Stimulated activated CD8-positive, alpha-beta memory T cell treated with anti-CD3 and anti-CD28 coated beads, Interleukin-7, amount 100 ng/mL, for 4 hours (primary cell): ENCODE measurements at regions not wholly inside any gene's neighbourhood (a gene's known extent, or its start where the extent isn't known, plus 50 kb on each side); places are given as distances from the start of the nearest gene placed in this dataset.

Source experiments
- DNase-seq, 2 donors: peaks; one replicate each; pipeline ENCODE4 v3.0.0-alpha.2; 2020; ENCODE audit warnings: low read depth in 2 of 2

DNA sequence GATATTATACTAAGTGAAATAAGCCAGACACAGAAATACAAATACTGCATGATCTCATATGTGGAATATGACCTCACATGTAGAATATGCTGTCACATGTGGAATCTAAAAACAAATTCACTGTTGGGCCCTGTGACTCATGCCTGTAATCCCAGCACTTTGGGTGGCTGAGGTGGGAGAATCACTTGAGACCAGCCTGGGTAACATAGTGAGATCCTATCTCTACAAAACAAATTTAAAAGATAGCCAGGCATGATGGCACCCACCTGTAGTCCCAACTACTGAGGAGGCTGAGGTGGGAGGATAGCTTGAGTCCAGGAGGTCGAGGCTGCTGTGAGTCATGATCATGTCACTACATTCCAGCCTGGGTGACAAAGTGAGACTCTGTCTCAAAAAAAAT, 160.3 kb downstream of the PTEN start:
- no peak for DNase-seq

DNA sequence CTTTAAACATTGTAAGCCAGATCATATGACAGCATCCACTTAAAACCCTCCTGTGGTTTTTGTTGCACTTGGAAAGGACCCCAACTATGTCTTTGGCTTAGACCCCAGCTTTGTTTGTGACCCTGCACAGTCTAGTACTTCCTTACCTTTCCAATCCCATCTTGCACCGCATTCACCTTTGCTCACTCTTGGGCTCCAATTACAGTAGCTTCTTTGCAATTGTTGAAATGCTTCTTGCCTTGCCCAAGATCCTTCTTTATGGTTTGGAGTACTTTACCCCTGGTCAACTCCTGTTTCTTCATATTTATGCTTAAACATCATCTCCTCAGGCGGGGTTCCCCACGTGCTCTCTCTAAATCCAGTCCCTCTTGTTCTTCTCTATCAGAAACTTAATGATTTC, 162.6 kb downstream of the PTEN start:
- DNase-seq = no peak

DNA sequence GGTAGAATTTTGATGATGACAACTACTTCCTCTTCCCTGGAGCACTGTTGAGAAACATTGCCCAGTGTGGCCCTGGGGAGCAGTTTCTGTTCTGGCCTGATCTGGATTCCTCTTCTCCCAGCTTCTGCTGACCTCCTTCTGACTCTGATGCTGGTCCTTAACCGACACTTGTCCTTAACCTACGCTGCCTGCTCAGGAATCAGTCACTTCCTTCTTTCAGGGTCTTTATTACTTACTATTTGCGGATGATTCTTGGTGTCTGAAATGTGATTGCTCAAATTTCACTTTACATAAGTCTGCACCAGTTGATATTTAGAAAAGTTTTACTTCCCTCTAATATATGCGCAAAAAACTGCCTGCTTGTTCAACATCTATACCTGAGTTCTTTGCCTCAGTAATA, 164.1 kb downstream of the PTEN start:
- DNase-seq = no peak

DNA sequence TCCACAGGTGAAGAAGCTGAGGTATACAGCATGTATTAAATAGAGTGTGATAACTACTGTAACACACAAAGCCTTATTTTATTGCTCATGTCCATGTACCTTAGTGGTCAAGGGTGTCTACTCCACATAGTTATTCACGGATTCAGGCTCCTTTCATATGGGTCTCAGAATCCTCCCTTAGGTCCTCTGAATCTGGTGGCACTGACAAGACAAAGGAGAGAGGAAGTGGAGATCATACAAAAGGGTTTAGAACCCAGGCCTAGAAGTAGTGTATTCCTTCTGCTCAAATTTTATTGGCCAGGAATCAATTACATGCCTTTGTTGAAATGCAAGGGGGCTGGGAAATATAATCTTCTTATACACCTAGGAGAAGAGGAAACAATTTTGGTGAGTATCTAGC, 164.6 kb downstream of the PTEN start:
- no peak for DNase-seq

DNA sequence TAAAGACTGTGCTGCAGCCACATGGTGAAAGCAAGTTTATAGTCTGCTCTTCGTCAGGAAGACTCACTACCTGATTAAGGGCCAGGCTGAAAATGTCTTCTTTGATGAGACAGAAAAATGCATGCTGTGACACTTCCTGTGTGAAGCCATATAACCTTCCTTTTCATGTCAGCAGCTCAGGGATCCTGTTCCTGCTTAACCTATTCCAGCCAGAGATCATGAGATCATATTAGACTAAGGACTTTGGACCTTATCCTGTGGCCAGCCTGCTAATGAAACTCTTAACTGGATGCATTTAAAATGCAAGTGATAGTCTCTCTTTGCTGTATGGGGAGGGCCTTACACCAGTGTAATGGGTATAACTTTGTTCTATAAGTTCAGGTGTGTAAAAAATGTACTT, 165.2 kb downstream of the PTEN start:
- DNase-seq = no peak

DNA sequence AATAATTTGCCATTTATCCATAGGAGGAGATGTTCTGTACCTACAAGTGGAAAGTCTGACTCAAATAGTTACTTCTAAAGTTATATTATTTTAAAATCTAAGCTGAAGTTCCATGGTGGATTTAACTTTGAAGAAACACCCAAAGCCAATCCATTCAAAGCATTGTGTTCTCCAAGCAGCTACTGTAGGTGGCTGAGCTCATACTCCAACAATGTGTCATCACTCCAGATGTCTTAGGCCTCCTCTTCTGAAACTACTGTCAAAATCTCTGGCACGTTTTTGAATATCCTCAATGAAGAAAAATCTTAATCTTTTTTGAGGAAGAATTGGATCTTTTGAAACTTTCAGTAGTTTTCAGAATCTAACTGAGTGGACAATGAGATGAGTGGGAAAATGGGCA, 169.1 kb downstream of the PTEN start:
- DNase-seq = no peak

DNA sequence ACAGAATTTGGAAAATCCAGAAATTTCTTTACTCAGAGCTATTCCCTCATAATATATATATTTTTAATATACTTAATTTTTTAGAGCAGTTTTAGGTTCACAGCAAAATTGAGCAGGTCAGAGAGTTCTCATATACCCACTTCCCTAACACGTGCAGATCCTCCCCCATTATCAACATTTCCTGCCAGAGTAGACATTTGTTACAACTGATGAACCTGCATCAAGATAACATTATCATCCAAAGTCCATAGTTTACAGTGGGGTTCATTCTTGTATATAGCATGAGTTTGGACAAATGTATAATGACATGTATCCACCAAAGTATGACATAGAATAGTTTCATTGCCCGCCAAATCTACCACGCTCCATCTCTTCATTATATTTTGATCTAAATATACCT, 170.0 kb downstream of the PTEN start:
- no peak for DNase-seq

DNA sequence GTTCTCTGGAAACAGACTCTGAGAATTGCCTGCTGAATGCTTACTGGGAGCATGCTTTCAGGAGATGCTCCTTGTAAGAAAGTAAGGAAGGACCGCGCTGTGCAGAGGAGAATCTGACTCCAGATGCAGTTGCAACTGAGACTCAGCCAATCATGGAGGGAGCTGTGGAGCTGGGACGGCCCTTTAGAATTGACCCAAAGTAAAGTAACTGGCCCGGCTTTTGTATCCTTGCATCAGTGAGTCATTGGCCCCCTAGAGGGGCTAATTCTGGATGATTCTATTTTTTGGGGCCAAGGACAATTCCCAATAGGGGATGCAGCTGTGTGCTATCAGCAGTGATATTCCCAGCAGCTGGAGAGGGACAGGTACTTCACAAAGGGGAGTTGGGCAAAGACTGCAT, 170.4 kb downstream of the PTEN start:
- DNase-seq = no peak

DNA sequence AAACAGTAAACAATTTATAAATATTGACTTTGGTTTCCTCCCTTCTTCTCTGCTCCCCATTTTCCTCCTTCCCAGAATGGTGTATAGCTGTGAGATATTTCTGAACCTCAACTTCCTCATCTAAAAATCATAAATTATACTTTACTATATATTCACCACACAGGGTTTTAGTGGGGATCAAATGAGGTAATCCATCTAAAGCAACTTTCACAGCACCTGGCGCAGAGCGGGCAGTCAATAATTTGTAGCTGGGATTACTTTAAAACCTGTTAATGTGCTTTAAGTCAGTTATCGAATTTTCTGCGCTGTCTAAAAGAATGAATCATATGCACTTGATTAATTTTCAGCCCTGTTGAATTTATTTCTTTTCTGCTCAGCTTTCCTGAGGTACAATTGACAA, 172.7 kb downstream of the PTEN start:
- DNase-seq = no peak

DNA sequence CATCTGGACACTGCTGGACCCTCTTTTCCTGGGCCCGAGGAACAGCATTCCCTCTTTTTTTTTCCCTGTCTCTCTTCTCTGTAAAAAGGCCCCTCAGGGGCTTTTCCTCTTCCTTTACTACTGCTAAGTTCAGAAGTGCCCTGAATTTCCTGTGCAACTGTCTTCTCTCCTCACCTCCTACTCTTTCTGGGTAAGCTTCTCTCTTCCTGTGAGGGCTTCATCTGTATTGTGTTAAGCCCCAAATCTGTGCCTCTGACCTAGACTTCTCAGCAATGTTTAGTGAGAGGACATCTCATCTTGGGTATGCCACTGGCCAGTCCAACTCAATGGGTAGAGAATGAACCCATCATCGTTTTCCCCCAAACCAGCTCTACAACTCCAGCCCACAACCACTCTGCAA, 174.2 kb downstream of the PTEN start:
- no peak for DNase-seq

DNA sequence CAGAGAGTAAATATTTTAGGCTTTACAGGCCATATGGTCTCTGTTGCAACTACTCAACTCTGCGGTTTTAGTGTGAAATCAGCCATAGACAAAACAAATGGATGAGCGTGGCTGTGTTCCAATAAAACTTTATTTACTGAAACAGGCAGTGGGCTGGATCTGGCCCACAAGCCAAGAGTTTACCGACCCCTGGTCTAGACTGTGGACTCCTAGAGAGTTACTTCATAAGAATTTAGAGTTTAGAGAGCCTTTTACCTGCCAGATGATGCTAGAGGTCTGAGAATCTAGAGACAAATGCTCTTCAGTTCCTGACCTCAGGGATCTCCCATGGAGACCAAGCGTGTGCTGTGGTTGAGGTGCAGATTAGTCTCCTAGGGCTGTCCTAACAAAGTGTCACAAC, 174.8 kb downstream of the PTEN start:
- DNase-seq = no peak

DNA sequence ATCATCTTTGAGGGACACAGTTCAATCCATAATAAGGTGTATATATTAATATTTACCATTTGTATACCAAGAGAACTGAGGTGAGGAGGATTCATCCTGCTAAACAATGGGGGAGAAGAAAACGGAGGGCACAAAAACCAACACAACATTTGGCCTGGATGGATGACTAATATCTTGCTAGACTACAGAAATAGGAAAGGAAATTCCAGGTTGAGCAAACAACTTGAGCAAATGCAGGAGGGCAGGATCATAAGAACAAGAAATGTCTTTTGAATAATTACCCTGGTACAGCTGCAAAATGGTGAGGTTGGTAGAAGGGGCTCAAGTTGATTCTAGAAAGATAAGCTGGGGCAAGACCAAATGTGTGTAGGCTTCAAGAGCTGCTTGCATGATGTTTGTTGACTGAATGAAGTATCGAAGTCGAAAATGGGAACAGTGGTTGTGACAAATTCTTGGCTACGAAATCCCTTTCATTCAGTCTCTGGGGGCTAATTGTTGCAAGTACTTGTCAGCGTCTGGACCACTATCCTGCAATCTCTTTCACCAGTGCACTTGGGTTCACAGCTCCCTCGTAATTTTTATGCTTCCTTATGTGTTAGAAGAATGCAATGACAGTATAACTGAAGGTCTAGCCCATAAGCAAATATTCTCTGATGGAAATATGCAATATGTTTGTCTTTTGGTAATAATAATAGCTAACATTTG, 176.2 kb downstream of the PTEN start:
- no peak for DNase-seq

DNA sequence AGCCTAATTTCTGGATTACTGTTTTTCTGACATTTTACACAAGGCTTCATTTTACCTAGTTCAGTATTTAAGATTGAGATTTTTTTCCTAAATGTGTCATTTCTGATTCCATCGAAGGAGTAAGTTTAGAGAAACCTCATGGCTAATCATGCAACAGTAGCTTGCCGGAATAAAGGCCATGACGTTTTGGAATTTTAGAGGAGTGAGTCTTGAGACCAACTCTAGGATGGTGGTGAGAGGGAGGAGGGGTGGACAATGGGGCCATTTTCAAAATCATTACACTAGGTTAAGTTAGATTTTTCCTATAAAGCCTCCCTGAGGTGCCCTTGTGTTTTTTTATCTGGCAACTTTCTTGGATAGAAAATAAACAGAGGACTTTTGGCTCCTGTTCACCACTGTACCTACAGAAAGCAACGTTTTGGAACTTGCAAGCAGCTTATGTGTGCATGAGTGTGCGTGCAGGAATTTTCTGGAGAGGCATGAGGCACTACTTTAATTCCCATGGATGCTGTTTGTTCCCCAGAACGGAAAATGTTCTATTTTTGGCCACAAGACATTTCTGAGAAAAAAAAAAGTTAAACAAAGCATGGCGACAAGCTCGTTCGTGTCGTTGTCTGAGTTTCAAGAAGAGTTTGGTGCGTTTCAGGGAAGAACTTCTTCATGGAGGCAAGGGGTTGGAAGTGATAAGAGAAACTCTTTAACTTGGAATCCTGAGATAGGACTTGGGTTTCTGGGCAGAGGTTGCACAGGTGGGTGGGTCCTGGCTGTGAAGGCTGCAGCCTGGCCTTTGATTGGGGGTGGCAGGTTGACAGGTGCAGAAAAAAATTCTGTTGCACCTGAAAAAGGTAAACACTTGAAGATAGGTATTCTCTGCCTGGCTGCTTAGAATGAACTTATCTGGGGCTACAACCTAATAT, 178.1 kb downstream of the PTEN start:
- no peak for DNase-seq

DNA sequence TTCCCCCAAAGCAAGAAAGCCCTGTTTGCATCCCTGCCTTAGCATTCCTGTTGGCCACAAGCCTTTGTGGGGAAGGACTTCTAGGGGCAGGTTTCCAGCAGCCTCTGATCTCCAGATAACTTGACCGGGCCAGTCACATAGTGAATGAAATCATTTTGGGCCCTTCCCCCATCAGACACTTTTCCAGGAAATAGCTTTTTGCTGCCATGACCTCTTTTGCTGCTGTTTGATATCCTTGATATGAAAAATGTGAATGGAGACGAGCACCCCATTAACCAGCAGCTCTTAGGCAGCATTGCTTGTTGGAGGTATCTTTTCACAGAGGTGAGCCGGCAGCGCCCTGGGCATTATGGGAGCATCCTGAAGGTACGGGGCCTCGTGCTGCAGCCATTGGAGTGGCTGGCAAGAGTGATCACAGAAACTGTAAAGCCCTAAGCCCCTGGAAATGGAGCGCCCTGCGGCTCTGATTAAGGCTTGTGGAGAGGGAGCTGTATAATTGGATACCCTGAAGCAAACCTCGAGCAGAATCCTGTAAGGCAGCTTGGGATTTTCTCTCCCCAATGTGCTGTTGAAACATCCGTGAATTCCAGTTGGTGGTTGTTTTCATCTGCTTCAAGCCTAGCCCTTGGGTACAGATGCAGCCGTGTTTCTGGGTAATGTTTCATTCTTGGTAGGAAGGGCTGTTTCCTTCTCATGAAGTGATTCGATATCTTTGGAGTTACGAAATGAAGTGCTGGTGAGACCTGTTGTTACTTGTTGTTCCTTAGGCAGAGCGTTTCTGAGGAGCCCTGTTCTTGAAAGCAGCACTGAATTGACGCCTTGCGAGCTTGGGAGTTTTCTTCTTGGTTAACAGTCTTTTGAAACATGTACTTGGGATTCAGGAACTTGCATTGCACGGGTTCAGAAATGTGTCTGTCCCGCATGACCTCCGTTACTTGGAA, 179.0 kb downstream of the PTEN start:
- no peak for DNase-seq

DNA sequence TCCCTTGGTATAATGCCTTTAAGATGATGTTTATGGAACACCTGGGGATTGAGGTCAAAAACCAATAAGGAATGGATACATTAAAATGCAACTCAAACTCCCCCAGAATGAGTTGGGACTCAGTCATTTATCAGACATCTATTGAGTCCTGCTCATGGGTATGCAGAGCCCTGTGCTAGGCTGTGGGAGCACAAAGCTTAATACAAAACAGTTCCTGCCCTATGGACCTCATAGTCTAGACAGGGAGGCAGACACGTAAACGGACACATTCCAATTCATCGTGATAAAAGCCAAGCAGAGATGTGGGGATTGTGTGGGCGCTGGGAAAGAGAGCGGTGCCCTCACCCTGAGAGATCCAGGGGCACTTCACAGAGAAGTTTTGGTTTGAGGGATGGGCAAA, 181.7 kb downstream of the PTEN start:
- no peak for DNase-seq

DNA sequence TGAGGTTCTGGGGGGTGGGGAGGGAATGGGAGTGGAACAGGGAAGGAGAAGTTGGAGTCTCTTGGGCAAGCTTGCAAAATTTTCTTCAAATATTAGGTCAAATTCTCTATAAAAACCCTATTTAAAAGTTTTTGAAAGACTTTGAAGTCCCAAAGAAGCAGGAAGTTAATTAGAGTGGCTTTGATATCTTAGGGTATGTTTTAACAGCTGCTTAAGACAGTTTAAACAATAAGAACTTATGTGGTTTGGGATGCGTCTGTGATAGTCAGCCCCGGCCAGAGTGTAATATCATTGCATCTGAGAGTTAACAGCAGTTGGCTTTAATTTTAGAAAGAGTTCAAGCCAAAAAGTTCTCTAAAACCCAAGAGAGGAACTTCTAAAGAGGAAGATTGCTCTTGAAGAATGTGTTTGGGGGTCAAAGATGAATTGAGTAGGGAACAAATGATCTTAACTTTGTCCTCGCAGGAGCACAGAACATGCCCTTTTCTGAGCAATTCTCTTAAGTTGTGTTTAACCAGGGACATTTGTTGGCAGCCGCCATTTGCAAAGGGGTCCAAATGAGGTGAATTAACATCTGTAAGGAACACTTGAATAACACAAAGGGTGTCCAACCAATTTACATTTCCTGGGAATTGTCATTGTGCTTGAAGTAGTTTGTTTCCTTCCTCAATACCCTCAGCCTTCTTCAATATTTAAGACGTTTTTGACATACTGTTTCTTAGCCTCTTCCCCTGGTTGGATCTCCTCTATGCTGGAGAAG, 182.4 kb downstream of the PTEN start:
- DNase-seq = no peak

DNA sequence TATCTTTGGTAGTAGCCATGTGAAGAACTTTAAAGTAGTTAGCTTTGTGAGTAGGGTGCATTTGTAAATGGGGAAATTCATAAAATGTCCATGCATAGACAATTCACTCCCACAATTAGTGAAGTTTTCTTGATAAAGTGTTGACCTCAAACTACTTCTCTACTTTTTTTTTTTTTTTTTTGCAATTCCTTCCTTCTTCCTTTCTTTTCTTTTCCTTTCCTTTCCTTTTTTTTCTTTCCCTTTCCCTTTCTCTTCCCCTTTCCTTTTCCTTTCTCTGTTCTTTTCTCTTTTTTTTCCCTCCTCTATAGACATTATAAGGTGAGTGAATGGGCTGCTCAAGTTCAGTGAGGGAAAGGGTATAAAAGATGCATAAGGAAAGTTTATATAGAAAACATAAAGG, 184.2 kb downstream of the PTEN start:
- no peak for DNase-seq

DNA sequence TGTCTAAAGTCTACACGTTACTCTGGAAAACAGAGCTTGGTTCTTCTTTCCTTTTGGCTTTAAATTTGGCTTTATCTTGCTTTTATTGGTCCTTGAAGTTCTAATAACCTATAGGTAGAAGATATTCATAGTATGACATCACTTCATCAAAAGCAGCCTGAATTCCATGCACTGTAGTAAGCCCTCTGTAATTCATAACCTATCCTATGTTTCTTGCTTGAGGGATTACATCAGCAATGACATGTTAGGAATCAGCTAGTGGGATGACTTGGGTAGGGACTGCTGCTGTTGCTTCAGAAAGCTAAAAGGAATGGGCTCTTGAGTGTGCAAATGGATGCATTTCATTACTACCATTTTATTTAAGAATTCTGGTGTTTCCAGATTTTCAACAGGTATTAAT, 184.9 kb downstream of the PTEN start:
- no peak for DNase-seq

DNA sequence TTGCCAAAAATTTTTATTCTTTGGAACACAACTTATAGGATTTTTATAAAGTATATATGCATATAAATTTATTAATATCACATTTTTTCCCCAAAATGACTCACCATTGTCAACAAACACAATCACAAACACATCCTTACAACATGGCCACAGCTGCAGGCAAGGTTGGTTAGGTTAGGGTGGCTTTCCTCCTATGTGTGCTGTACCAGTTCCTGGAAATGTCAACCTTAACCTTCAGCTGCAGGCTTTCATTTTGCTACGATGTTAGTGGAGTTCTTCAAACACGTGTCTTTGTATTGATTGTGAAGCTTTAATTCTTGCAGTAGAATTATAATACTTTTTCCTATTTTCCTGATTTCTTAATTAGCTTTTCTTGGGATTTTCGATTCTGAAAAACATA, 185.8 kb downstream of the PTEN start:
- DNase-seq = no peak

DNA sequence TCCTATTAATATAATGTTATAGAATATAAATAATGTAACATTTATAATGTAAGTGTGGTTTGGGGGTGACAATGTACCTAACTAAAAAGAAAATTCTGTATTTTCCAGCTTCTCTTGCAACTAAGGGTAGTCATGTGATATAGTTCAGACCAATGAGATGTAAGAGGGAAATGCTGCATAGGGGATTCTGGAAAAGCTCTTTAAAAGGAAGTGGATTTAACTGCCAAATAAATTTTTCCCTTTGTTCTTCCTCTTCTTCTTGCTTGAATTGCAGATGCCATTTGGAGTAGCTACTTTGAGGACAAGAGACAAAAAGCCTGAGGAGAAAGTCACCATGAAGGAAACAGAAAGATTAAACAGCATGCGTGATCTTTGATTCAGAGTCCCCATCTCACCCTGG, 194.3 kb downstream of the PTEN start:
- no peak for DNase-seq

DNA sequence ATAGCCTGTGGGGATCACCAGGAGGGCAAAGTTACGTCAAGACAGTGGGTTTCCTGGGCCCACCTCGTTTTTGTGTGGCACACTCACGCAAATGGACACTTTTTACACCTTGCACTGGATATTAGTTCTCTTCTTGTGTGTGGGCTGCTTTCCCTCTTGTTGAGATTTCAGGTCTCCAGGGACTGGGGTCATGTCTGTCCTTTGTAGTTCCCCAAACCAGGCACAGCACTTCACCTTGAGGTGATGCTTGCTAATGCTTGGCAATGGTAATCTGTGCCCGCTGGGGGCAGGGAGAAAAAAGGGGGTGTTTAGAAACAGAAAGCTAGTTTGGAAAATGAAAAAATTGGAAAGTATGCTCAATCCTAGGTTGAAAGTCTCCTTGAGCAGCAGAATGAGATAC, 195.3 kb downstream of the PTEN start:
- DNase-seq = no peak

DNA sequence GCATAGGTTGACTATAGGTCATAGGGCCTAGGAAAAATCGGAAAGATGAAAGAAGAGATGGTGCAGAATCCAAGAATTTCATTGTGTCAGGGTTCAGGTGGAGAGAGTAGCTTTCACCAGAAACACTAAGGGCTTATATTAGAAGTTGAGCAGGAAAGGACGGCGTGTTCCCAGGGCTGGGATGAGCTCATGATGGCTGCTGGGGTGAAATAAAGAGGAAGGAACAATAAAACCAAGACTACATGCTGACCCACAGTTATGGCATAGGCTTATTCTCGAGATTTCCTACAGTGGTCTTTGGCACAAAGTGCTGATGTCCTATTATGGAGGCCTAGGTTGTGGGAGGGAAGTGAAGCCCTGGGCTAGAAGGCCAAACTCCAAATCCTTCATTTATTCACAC, 195.8 kb downstream of the PTEN start:
- DNase-seq = no peak
